NCI-H146 treated with DMSO at 0.1 percent for 48 hours (cell line): ENCODE measurements at regions not wholly inside any gene's neighbourhood (a gene's known extent, or its start where the extent isn't known, plus 50 kb on each side); places are given as distances from the start of the nearest gene placed in this dataset.

ENCODE experiments used
- DNase-seq: peaks from one replicate; lab custom pipeline; 2025; ENCODE audit not compliant: unreplicated experiment; lab: John Stamatoyannopoulos, UW

- no peak for DNase-seq
These were observed 178.1 kb upstream of the VEGFC start for GRCh38 chr4:176970853-176971252.

DNA sequence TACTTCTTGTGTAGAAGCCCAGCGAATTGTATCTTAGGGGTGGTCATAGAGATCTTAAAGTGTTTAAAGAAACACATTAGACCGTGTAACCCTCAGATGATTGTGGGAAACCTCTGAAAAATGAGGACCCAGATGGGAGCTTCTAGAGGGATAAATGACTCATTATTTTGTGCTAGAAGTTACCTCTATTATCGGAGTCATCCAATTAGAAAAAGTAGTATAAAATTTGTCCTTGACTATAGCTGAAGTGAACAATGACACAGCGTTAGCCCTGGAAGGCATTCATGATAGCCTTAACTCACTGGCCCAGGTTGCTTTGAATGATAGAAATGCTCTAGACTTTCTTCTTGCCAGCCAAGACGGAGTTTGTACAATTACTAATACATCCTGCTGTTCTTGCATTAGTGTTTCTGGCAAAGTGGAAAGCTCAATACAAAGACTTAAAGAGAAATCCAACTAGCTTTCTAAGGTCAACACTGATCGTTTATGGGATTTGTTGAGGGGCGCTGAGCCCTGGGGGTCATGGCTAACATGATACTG, 178.9 kb upstream of the VEGFC start:
- no peak for DNase-seq

DNA sequence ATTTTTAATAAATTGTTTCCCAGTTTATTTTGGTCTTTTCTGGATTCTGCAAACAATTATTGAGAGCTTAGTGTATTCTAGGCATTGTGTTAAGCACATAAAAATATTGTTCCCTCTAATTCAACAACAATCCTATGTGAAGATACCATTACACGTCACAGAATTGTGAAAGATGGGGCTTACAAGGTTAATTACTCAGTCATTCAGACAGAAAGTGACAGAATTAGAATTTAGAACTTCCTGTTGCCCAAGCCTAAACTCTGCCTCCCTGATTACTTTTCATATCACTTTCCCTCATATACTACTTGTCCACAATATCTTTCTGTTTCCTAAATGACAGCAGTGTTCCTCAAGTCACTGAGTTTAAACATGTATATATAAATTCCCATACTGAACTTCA, 186.7 kb upstream of the VEGFC start:
- DNase-seq = no peak

GRCh38 chr4:176981074-176981473, 188.4 kb upstream of the VEGFC start:
- no peak for DNase-seq

GRCh38 chr4:176981551-176981950, 188.8 kb upstream of the VEGFC start:
- no peak for DNase-seq

GRCh38 chr4:176988226-176988625, 195.5 kb upstream of the VEGFC start:
- DNase-seq = no peak

DNA sequence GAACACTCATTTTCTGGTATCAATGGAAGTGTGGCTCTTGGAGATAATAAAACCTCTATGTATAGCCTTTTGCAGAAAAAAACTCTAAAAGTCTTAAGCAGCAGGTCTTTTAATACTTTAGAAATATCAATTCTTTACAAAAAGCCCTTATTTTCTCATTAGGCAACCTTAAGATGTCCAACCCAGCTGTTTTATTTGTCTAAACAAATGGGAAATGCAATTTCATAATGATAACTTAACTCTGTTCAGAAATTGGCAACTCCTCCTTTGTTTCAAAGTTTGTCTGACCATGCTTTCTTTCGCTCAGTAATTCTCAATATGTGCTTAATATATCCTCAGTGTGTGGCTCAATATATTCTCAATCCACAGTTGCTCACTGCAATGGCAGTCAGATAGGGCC, 196.5 kb upstream of the VEGFC start:
- DNase-seq = no peak

GRCh38 chr4:176999935-177000543, 207.3 kb upstream of the VEGFC start:
- DNase-seq = no peak

GRCh38 chr4:177001271-177002175, 208.8 kb upstream of the VEGFC start:
- no peak for DNase-seq

DNA sequence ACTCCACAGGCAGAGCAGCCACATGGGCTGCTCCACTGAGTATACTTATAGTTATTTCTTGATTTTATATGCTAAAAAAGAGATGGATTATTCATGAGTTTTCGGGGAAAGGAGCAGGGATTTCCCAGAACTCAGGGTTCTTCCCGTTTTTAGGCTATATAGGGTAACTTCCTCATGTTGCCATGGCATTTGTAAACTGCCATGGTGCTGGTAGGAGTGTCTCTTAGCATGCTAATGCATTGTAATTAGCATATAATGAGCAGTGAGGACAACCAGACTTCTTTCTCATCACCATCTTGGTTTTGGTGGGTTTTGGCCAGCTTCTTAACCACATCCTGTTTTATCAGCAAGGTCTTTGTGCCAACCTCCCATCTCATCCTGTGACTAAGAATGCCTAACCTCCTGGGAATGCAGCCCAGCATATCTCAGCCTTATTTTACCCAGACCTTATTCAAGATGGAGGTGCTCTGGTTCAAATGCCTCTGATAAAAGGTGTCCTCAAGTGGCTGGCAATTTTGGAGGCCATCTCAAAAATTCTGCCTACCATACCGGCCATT, 213.0 kb upstream of the VEGFC start:
- no peak for DNase-seq

- DNase-seq = no peak
These were observed 213.6 kb upstream of the VEGFC start for GRCh38 chr4:177006331-177006730.

DNA sequence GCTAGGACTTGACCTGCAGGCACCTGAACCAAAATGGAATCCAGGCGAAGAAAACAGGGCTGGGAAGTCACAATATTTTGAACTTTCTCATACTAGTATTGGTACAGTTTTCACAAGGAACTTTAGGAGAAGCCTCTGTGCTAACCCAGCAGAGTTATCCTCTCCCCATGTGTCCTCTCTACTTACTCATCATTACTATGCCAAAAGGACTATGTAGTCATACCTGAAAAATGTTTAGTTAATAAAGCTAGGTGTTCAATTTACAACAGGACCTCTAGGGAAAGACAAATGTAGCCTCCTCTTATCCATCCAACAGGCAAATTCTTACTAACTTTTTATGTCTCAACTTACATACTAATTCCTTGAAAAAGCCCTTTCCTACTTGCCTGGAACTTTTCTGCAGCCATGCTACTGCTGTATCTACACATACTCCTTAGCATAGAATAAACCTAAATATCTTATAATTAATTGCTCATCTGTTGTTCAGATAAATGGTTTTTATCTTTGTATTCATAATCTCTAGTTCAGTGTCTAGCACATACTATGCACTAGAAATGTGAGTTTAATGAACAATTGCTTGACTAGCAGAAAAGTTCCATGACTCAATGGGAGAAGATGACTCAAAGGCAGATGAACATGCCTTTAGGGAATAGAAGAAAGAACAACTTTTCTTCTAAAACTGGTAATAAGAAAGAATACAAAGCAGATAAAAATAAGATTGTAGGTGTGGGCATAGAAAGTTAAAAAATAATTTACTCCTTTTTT, 215.5 kb upstream of the VEGFC start:
- DNase-seq = no peak

GRCh38 chr4:177008836-177009501, 216.2 kb upstream of the VEGFC start:
- no peak for DNase-seq

DNA sequence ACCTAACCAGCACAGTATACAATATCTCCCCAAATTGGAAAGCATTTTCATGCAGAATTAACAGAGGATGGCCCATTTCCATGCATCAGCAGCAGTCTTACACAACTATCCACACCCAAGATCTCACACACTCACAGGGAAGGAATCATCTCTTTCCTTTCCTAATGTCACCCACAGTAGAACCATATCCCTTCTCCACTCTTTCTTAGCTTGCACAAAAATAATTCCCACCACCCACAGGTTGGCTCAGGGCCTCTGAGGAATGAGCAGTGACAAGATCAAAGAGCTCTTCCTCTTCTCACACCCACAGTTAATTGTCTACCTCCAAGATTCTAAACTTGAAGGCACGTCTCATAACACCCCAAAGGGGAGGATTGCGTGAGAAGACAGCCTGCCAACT, 217.7 kb upstream of the VEGFC start:
- DNase-seq = no peak

GRCh38 chr4:177012918-177013545, 220.3 kb upstream of the VEGFC start:
- no peak for DNase-seq

DNA sequence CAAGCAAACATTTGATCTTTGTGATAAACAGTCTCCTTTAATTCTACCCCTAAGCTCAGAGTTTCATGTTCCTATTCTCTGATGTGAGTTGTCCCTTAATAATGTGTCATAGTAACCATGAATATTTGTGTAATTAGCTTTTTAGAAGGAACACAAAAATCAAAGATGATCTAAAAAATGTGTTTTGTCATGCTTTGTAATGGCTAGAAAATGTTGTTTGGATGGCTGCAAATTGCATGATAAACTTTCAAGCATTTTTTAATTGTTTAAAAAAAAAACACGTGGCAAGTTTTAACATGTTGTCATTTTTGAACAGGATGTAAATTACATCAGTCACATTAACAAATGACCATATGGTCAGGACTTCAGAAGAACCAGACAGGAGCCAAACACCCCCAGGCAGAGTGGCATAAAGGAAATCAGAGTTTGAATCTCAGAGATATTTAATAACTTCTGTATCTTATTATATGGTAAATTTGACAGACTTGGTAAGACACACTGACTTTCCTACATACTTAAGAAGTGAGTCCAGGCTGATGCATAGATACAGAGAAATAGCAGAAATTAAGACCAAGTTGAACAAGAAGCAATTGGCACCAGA, 223.9 kb upstream of the VEGFC start:
- no peak for DNase-seq

- no peak for DNase-seq
These were observed 231.2 kb upstream of the VEGFC start for GRCh38 chr4:177023951-177024350.

DNA sequence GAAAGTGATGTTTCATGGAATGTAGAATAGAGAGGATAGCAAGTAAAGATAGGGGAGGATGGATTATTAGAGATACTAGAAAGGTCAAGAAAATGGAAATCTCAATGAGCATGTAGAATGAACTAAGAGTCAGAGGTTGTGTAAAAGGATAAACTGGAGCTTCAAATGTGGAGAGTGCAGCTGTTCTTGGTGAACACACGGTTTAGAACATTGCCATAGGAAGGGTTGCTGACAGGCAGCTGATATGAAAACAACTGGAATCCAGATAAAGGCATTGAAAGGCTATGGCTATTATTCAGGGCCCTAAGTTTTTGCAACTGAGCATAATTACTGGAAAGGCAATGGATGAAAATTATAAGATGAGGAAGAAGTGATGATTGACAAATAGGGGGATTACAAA, 239.6 kb upstream of the VEGFC start:
- DNase-seq = no peak

- no peak for DNase-seq
These were observed 240.4 kb upstream of the VEGFC start for GRCh38 chr4:177033135-177033534.

DNA sequence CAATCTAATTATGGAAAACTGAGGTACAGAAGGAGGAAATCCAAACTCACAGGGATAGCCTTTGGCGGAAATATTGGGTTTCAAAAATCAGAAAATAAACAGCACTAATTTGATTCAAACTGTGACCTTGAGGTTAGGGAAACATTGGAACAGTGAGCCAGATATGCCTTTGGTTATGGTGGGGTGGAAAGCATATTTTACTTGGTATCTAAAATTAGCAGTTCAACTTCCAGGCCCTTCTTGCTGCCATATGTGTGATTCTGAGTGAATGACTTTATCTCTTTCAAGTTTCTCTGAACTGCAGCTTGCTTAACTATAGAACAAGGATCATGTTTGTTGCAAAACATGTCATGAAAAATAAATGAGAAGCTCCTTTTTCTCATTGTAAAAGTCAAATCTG, 240.9 kb upstream of the VEGFC start:
- DNase-seq = no peak
